ENCODE measurements at regions not wholly inside any gene's neighbourhood (a gene's known extent, or its start where the extent isn't known, plus 50 kb on each side); places are given as distances from the start of the nearest gene placed in this dataset.
A peak's percentile ranks its signal among the peaks of the same experiment; 100 is the strongest.
"Not testable (repeated sequence)": the region's sequence is repeated elsewhere in the genome, so short reads cannot be mapped to it uniquely, and the experiment has no call there.

- DNase-seq (ENCODE audit: low read depth in 1 of 2, low spot score in 1 of 2); CTCF ChIA-PET; H3K27ac ChIP-seq; FAIRE-seq; ATAC-seq; POLR2A ChIA-PET; H3K4me3 ChIP-seq; H3K9me3 ChIP-seq; H3K4me1 ChIP-seq; H3K4me2 ChIP-seq: not testable (repeated sequence)
- WGBS (ENCODE audit: missing lambda C conversion rate) = 0% methylated on average over 1 of the region's 1 CpG
- TF ChIP-seq ZC3H11A (IDR thresholded peaks at IDR 0.05) = peak; percentile 68
These were observed 1098.6 kb downstream of the GATA3 start for GRCh38 chr10:9153057-9153456.

GRCh38 chr10:9157656-9158055 lies 1103.2 kb downstream of the GATA3 start:
- ChIA-PET CTCF (interaction anchor here (0.8 to 1.3 kb wide), 2 partner anchors 17 to 31 kb away, joined by 3 read pairs; no protein-coding TSS in a partner anchor), POLR2A (no interaction called here)
- Histone ChIP-seq H3K4me2 (no peak overlapping the region), H3K9me3 (peaks cover 9% of the 10 kb centered on the region; the same call in 1 of the 3 replicates), H3K27ac (no peak overlapping the region), H3K4me1 (no peaks in the 10 kb centered on the region), H3K4me3 (no peak overlapping the region)
- TF ChIP-seq CHD2 (IDR thresholded peaks at IDR 0.05; ENCODE audit: low read length, partially characterized antibody) (no peak), HEYL (CRISPR knock-in tag; IDR thresholded peaks at IDR 0.05) (no peak), BCL3 (IDR thresholded peaks at IDR 0.05) (no peak), JUN (IDR thresholded peaks at IDR 0.05) (no peak), ZC3H11A (IDR thresholded peaks at IDR 0.05) (no peak), NFE2L2 (conservative IDR thresholded peaks at IDR 0.05; ENCODE audit: low read length) (no peak), ESRRA (IDR thresholded peaks at IDR 0.05; ENCODE audit: borderline replicate concordance, low read length) (no peak), HOXB13 (CRISPR knock-in tag; IDR thresholded peaks at IDR 0.05; ENCODE audit: low read depth) (no peak), RFX5 (IDR thresholded peaks at IDR 0.05) (no peak), TP53 (CRISPR knock-in tag; IDR thresholded peaks at IDR 0.05) (no peak), NR3C1 (IDR thresholded peaks at IDR 0.05) (no peak), RARB (CRISPR knock-in tag; IDR thresholded peaks at IDR 0.05) (no peak), FOSL2 (IDR thresholded peaks at IDR 0.05) (no peak), FOSL2 (CRISPR knock-in tag; IDR thresholded peaks at IDR 0.05) (no peak)
- DNase-seq (ENCODE audit: low read depth in 1 of 2, low spot score in 1 of 2) = no peak
- FAIRE-seq = no peak
- 8% methylated on average over 3 of the region's 3 CpGs for WGBS (ENCODE audit: missing lambda C conversion rate)
- ATAC-seq = no peak

GRCh38 chr10:9158675-9159074 lies 1104.2 kb downstream of the GATA3 start:
- FAIRE-seq (no peak), DNase-seq (ENCODE audit: low read depth in 1 of 2, low spot score in 1 of 2) (no peak), ATAC-seq (no peak)
- H3K4me2 ChIP-seq = no peak overlapping the region
- H3K9me3 ChIP-seq = peaks cover 9% of the 10 kb centered on the region; the same call in 1 of the 3 replicates
- no peak overlapping the region for H3K4me3 ChIP-seq
- H3K4me1 ChIP-seq = no peaks in the 10 kb centered on the region
- WGBS (ENCODE audit: missing lambda C conversion rate) = 21% methylated on average over 3 of the region's 3 CpGs
- CTCF ChIA-PET = no interaction called here
- no peak for TF ChIP-seq FOXS1 (CRISPR knock-in tag; IDR thresholded peaks at IDR 0.05)
- no peak for TF ChIP-seq REST (IDR thresholded peaks at IDR 0.05)
- no peak for TF ChIP-seq E2F6 (IDR thresholded peaks at IDR 0.05; ENCODE audit: borderline replicate concordance, low read depth)
- TF ChIP-seq BCL3 (IDR thresholded peaks at IDR 0.05) = no peak
- no peak for TF ChIP-seq MYC (IDR thresholded peaks at IDR 0.05; ENCODE audit: borderline replicate concordance, low read length)
- H3K27ac ChIP-seq = no peak overlapping the region
- POLR2A ChIA-PET = no interaction called here
